ENCODE measurements at regions not wholly inside any gene's neighbourhood (a gene's known extent, or its start where the extent isn't known, plus 50 kb on each side); places are given as distances from the start of the nearest gene placed in this dataset.

DNA sequence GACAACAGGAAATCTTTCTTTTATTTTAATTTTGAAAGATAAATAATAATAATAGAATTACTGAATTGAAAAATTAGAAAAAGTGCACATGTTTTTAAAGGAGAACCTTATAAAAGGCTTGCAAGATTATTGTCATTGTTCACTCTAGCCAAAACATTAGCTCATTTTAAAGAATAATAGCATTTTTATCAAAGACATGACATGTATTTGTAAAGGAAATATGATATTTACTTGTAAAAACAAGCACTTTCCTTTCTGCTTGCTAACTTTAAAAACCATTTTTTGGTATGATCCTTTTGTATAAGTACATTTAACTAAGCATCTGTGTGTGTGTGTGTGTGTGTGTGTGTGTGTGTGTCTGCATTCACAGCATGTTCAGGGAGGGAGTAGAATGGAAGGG, 156.3 kb upstream of the C1orf87 start:
- no peak overlapping the region for H3K27ac ChIP-seq
- no peak for TF ChIP-seq POLR2A (IDR thresholded peaks at IDR 0.05)
- TF ChIP-seq, protein P1, sequence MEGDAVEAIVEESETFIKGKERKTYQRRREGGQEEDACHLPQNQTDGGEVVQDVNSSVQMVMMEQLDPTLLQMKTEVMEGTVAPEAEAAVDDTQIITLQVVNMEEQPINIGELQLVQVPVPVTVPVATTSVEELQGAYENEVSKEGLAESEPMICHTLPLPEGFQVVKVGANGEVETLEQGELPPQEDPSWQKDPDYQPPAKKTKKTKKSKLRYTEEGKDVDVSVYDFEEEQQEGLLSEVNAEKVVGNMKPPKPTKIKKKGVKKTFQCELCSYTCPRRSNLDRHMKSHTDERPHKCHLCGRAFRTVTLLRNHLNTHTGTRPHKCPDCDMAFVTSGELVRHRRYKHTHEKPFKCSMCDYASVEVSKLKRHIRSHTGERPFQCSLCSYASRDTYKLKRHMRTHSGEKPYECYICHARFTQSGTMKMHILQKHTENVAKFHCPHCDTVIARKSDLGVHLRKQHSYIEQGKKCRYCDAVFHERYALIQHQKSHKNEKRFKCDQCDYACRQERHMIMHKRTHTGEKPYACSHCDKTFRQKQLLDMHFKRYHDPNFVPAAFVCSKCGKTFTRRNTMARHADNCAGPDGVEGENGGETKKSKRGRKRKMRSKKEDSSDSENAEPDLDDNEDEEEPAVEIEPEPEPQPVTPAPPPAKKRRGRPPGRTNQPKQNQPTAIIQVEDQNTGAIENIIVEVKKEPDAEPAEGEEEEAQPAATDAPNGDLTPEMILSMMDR (IDR thresholded peaks at IDR 0.05), result no peak
- no peaks in the 10 kb centered on the region for H3K4me1 ChIP-seq
- intact Hi-C loops (cut with DNase I; ENCODE audit: low total_unique reads), result no loop called here
- no peaks in the 10 kb centered on the region for H3K9me3 ChIP-seq
- no peaks in the 10 kb centered on the region for H3K27me3 ChIP-seq
- no peak for DNase-seq
- H3K36me3 ChIP-seq, result no peaks in the 10 kb centered on the region
- H3K4me3 ChIP-seq, result no peak overlapping the region

DNA sequence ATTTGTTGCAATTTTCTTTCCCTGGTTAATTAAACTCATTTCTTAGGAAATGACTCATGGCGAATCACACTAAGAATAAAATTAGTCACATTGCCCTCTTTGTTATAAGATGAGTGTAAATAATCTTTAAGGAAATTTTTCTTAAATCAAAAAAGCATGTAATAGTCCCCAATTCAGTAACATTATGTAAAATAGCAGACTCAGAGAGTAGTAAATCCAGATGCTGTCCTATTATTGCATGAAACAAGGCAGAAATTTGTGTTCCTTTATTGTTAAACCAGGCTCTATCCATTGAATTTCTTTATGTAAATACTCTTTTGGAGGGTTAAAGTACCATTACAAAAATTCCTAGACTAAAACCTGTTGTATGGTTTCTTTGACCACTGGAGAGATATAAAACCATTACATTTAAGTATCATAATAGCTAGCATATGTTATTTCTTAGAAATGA, 154.5 kb upstream of the C1orf87 start:
- intact Hi-C loops (cut with DNase I; ENCODE audit: low total_unique reads), result no loop called here
- DNase-seq, result no peak
- Histone ChIP-seq H3K4me1 (no peaks in the 10 kb centered on the region), H3K27ac (no peak overlapping the region), H3K36me3 (no peaks in the 10 kb centered on the region), H3K27me3 (no peaks in the 10 kb centered on the region), H3K9me3 (no peaks in the 10 kb centered on the region), H3K4me3 (no peak overlapping the region)
- TF ChIP-seq, protein P1 (IDR thresholded peaks at IDR 0.05), result no peak
- TF ChIP-seq POLR2A (IDR thresholded peaks at IDR 0.05), result no peak

DNA sequence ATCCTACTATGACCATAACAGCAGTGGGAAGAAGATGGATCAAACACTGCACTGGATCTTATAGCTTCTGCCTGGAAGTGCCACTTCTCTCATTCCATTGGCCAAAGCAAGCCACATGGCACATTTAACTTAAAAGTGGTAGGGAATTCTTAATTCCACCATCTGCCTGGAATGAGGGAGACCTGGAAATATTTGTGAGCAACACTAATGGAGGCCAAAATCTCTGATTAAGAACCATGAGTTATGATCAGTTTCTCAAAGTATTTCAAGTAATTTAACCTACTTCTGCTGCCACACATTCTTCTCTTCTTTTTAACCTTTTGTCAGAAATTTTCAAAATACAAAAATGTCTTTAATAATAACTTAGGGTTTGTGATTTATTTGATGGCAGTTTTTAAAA, 154.0 kb upstream of the C1orf87 start:
- no peaks in the 10 kb centered on the region for H3K27me3 ChIP-seq
- no peak overlapping the region for H3K4me3 ChIP-seq
- H3K36me3 ChIP-seq, result no peaks in the 10 kb centered on the region
- H3K27ac ChIP-seq, result no peak overlapping the region
- no peaks in the 10 kb centered on the region for H3K4me1 ChIP-seq
- DNase-seq, result no peak
- TF ChIP-seq POLR2A (IDR thresholded peaks at IDR 0.05), result no peak
- TF ChIP-seq, protein P1 (IDR thresholded peaks at IDR 0.05), result no peak
- intact Hi-C loops (cut with DNase I; ENCODE audit: low total_unique reads), result no loop called here
- H3K9me3 ChIP-seq, result no peaks in the 10 kb centered on the region

DNA sequence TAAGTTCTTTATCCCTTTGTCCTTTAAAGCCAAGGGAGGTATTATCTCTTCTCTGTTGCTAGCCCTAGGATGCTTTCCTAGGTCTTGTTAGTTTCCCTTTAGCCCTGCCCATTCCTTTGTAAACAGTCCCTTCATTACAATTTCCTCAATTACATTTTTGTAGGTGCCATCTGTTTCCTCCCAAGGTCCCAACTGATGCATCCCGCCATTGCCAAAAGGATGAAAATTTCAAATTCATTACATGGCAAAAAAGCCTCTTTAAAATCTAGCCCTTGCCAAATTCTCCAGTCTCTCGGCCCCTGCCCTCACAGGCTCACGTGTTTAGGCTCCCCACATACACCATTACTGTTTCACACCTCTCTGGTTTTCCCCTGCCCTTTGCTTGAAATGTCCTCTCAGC, 151.9 kb upstream of the C1orf87 start:
- no peak overlapping the region for H3K27ac ChIP-seq
- H3K36me3 ChIP-seq, result no peaks in the 10 kb centered on the region
- H3K4me1 ChIP-seq, result no peaks in the 10 kb centered on the region
- no peaks in the 10 kb centered on the region for H3K27me3 ChIP-seq
- no peaks in the 10 kb centered on the region for H3K9me3 ChIP-seq
- intact Hi-C loops (cut with DNase I; ENCODE audit: low total_unique reads), result no loop called here
- no peak for TF ChIP-seq POLR2A (IDR thresholded peaks at IDR 0.05)
- DNase-seq, result no peak
- H3K4me3 ChIP-seq, result no peak overlapping the region

DNA sequence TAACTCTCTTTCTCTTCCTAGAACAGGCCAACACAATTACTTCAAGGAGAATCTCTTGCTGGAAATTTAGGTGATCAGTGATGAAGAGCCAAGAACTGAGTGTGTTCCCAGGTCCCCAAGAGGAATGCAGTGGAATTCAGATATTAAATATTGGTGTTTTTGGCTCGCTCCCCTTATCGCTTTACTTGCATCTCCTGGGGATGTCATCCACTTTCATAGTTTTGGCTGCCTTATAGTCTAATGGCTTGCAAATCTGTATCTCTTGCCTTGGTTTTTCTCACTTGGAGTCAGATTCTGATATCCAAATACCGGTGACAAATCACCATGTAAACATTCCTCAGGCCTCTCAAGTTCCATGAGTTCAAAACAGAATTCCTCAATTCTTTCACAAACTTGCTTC, 151.0 kb upstream of the C1orf87 start:
- H3K27ac ChIP-seq, result no peak overlapping the region
- no peak for DNase-seq
- intact Hi-C loops (cut with DNase I; ENCODE audit: low total_unique reads), result no loop called here
- H3K4me3 ChIP-seq, result no peak overlapping the region
- TF ChIP-seq, protein P1 (IDR thresholded peaks at IDR 0.05), result no peak
- no peak for TF ChIP-seq POLR2A (IDR thresholded peaks at IDR 0.05)
- no peaks in the 10 kb centered on the region for H3K36me3 ChIP-seq
- no peaks in the 10 kb centered on the region for H3K4me1 ChIP-seq
- H3K9me3 ChIP-seq, result no peaks in the 10 kb centered on the region
- no peaks in the 10 kb centered on the region for H3K27me3 ChIP-seq

DNA sequence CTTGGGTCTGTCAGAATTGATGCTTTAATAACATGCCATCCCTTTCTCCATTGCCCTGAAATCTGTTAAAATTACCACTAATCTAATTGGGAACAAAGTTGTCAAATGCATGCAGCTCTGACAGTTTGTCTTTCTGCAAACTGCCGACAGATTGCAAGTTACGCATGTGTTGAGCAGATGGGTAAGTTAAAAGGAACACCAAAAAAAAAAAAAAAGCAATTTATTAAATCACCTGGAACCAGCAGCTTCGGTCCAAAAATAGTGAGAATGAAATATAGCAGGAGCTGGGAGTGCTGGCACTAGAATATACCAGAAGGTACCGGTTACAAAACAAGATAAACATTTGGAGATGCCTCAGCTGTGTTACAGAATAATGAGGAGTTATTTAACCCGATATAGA, 149.6 kb upstream of the C1orf87 start:
- Histone ChIP-seq H3K9me3 (no peaks in the 10 kb centered on the region), H3K27ac (no peak overlapping the region), H3K4me1 (no peaks in the 10 kb centered on the region), H3K4me3 (no peak overlapping the region), H3K27me3 (no peaks in the 10 kb centered on the region), H3K36me3 (no peaks in the 10 kb centered on the region)
- TF ChIP-seq, protein P1 (IDR thresholded peaks at IDR 0.05), result no peak
- intact Hi-C loops (cut with DNase I; ENCODE audit: low total_unique reads), result no loop called here
- no peak for DNase-seq
